Lower lobe of right lung (tissue), 2 donors: ENCODE measurements at regions not wholly inside any gene's neighbourhood (a gene's known extent, or its start where the extent isn't known, plus 50 kb on each side); places are given as distances from the start of the nearest gene placed in this dataset.

Source experiments
- ATAC-seq, 2 donors: fragments of 200-7000 bp; cut with Tn5 transposase; one replicate each; pipeline ENCODE4 v1.9.1; 2020 to 2022; ENCODE audit warnings: mild to moderate bottlenecking in 2 of 2, moderate library complexity in 2 of 2
- DNase-seq: peaks from one replicate; pipeline ENCODE4 v3.0.0-alpha.2; 2020
- H3K27ac ChIP-seq: fragments of 200-600 bp; one replicate; pipeline ENCODE4 v1.8.0; 2022
- H3K27me3 ChIP-seq: fragments of 200-600 bp; one replicate; pipeline ENCODE4 v1.8.0; 2022; ENCODE audit warnings: low read depth
- H3K36me3 ChIP-seq: fragments of 200-600 bp; one replicate; pipeline ENCODE4 v1.8.0; 2022; ENCODE audit warnings: mild to moderate bottlenecking
- H3K4me1 ChIP-seq: fragments of 200-600 bp; one replicate; pipeline ENCODE4 v1.8.0; 2022
- H3K4me3 ChIP-seq: fragments of 200-600 bp; one replicate; pipeline ENCODE4 v1.8.0; 2022; ENCODE audit warnings: mild to moderate bottlenecking
- H3K9me3 ChIP-seq: fragments of 200-600 bp; one replicate; pipeline ENCODE4 v1.8.0; 2022
- intact Hi-C: fragments of 100-400 bp; cut with DNase I; formaldehyde crosslinking; loops from one replicate; pipeline ENCODE4 v1.11.0; 2022
- TF ChIP-seq, protein P1 (sequence below): fragments of 200-600 bp; IDR thresholded peaks from one replicate; pipeline ENCODE4 v1.8.0; 2022; ENCODE audit warnings: antibody characterized with exemption, mild to moderate bottlenecking
- donor health status: DM: no; HTN: yes; CAD: no; lungs with severe emphysema.

DNA sequence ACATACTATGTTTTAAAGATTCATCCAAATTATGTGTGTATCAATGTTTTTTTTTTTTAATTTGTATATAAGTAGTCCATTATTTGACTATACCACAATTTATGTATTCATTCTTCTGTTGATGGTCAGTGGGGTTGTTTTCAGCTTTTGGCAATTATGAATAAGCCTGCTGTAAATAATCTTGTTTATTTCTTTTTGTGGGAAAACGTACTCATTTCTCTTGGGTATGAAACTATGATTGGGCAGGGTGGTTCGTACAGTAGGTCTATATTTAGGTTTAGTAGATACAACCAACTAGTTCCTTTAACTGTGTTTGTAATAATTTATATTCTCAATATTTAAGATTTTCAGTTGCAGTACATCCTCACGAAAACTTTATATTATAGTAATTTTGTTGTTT lies 329.2 kb downstream of the LPIN1 start:
- DNase-seq: no peak
- H3K27me3 ChIP-seq: no peaks in the 10 kb centered on the region
- H3K27ac ChIP-seq: no peak overlapping the region
- TF ChIP-seq, protein P1, sequence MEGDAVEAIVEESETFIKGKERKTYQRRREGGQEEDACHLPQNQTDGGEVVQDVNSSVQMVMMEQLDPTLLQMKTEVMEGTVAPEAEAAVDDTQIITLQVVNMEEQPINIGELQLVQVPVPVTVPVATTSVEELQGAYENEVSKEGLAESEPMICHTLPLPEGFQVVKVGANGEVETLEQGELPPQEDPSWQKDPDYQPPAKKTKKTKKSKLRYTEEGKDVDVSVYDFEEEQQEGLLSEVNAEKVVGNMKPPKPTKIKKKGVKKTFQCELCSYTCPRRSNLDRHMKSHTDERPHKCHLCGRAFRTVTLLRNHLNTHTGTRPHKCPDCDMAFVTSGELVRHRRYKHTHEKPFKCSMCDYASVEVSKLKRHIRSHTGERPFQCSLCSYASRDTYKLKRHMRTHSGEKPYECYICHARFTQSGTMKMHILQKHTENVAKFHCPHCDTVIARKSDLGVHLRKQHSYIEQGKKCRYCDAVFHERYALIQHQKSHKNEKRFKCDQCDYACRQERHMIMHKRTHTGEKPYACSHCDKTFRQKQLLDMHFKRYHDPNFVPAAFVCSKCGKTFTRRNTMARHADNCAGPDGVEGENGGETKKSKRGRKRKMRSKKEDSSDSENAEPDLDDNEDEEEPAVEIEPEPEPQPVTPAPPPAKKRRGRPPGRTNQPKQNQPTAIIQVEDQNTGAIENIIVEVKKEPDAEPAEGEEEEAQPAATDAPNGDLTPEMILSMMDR: no peak
- ATAC-seq: no peak
- intact Hi-C loops: no loop called here
- no peaks in the 10 kb centered on the region for H3K36me3 ChIP-seq
- no peak overlapping the region for H3K4me3 ChIP-seq
- H3K4me1 ChIP-seq: no peaks in the 10 kb centered on the region
- H3K9me3 ChIP-seq: no peaks in the 10 kb centered on the region

DNA sequence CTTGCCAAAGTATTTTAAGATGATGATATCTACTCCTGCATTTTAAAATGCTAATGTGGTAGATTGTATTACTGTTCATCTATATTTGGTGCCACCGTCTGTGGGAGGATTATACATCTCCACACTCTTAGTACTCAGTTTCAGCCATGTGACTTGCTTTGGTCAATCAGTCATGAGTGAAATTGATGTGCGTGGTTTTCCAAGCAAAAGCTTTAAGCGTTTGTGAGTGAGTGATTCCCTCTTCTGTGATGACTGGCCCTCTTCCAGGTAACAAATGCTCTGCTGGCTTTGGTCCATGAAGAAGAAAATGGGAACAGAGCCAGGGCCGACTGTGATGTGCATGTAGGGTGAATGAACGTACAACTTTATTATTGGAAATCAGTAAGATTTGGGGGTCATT lies 330.4 kb downstream of the LPIN1 start:
- DNase-seq (no peak), ATAC-seq (no peak)
- TF ChIP-seq, protein P1: no peak
- Histone ChIP-seq H3K4me1 (no peaks in the 10 kb centered on the region), H3K27me3 (no peaks in the 10 kb centered on the region), H3K9me3 (no peaks in the 10 kb centered on the region), H3K36me3 (no peaks in the 10 kb centered on the region), H3K27ac (no peak overlapping the region), H3K4me3 (no peak overlapping the region)
- intact Hi-C loops: no loop called here

- no peaks in the 10 kb centered on the region for H3K4me1 ChIP-seq
- H3K27ac ChIP-seq: no peak overlapping the region
- no peaks in the 10 kb centered on the region for H3K9me3 ChIP-seq
- ATAC-seq (no peak), DNase-seq (no peak)
- no peaks in the 10 kb centered on the region for H3K36me3 ChIP-seq
- no peaks in the 10 kb centered on the region for H3K27me3 ChIP-seq
- intact Hi-C loops: no loop called here
- TF ChIP-seq, protein P1: no peak
- no peak overlapping the region for H3K4me3 ChIP-seq
Observed at GRCh38 chr2:12080360-12080759, 333.9 kb downstream of the LPIN1 start.

DNA sequence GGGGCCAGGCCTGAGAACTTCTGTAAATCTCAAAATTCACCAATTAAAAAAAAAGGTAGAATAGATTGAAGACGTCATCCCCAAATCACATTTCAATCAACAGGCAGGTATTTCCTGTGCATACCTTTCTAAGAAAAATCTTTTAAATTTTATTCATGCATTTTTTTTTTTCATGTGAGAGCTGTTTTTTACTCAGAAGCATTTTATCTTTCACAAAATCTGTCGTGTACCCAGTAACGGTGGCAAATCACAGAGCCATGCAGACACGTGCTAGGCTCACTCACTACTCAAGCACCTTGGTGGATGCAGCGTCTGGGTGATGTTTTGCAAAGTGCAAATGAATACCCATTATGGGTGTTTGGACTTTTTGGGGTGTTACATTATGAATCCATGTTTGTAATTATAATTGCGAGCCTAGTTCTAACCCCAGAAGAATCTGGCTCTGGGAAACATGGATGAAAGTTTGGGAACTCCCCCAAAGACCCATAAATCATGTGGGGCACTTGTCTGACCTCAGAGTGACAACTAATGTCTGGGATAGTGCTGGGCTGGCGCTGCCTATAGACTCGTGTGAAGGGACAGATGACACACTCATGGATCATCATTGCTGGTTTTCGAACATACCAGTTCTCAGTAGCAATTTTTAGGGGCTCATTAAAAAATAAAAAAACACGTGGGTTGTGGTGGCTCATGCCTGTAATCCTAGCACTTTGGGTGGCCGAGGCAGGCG lies 335.2 kb downstream of the LPIN1 start:
- Histone ChIP-seq H3K4me1 (no peaks in the 10 kb centered on the region), H3K4me3 (no peak overlapping the region), H3K36me3 (no peaks in the 10 kb centered on the region), H3K27me3 (no peaks in the 10 kb centered on the region), H3K9me3 (no peaks in the 10 kb centered on the region), H3K27ac (no peak overlapping the region)
- TF ChIP-seq, protein P1: no peak
- DNase-seq (no peak), ATAC-seq (no peak)
- intact Hi-C loops: no loop called here

DNA sequence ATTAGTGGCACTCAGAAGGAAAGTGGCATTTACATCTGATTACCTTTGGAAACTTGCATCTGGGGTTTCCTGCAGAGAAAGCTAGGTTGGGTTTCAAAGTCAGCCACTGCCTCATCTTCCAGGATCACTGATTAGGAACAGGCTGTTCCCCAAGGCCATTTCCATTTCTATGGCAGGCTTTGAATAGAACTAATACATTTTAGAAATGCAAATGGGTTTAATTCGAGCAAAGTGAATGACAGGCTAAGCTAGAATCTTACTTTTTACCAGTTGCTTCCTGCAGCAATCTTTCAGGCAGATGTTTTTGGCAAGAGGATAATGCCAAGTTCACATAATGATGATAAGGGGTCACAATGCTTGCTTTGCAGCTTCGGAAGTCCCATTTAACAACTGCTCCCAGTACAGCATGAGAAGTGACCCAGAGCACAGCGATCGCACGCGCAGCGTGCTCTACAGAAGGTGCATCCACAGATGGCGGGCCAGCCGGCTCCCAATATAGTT lies 336.7 kb downstream of the LPIN1 start:
- no peak for DNase-seq
- H3K27ac ChIP-seq: no peak overlapping the region
- H3K9me3 ChIP-seq: no peaks in the 10 kb centered on the region
- H3K27me3 ChIP-seq: no peaks in the 10 kb centered on the region
- no peak overlapping the region for H3K4me3 ChIP-seq
- ATAC-seq: no peak
- H3K36me3 ChIP-seq: no peaks in the 10 kb centered on the region
- TF ChIP-seq, protein P1: no peak
- H3K4me1 ChIP-seq: no peaks in the 10 kb centered on the region
- intact Hi-C loops: no loop called here
